Activated T-cell treated with anti-CD3 and anti-CD28 coated beads for 24 hours (primary cell): ENCODE measurements at regions not wholly inside any gene's neighbourhood (a gene's known extent, or its start where the extent isn't known, plus 50 kb on each side); places are given as distances from the start of the nearest gene placed in this dataset.

Source experiments
- DNase-seq: peaks from one replicate; pipeline ENCODE4 v3.0.0-alpha.2; 2020; ENCODE audit warnings: low read depth

DNA sequence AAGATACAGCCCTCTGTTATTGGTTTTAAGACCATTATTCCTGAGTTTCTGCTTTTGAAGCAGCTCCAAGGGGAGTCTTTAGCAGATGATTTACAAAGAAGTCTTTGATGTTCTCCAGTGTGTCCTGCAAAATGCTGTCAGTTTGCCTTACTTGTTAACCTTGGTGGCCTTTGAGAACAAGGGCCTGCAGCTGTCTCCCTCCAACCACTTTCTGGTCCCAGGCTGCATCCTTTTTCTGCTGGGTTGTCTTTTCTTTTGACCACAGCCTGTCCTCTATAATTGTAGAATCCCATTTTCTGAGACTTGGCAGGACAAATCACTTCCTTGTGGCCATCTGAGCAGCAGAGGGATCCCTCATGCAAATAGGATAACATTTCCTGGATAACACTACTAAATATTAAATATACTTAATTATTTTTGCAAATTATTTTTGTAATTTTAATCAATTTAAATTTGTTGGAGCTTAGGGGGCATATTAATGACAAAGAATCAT, 281.4 kb downstream of the DMRT2 start:
- no peak for DNase-seq

DNA sequence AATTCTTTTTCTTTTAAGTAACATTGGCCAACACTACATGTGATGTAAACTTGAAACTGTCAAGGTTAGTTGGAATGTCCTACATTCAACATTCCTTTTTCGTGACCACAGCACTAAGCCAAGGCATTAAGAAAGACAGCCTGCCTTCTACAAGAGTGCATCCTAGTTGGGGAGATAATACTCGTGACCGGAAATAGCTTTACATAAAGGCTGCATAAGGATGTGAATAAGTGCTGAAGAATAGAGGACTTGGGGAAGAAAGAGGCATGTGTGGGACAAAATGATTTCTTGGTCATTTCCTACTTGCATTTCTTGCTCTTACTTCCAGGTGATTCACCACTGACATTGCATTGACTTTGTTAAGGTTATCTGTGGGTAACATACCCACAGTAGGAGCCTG, 282.0 kb downstream of the DMRT2 start:
- DNase-seq, result no peak

DNA sequence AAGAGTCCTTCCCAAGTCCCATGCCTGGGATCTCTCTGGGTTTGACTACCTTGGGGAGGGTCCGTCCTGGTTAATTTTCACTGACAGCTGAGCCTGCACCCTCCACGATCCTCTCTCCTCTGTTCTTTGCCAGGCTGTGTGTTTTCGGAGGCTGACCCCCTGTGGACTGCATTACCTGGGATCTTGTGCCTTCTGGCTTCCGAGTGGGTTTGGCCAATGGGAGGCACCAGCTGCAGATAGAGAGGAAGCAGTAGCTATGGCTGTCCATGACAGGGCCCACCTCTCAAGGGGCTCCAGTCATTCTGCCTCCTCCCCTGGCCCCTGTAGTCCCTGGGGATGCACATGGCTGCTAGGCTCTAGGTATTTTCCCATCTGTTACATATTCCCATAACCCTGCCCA, 285.0 kb downstream of the DMRT2 start:
- DNase-seq, result no peak

DNA sequence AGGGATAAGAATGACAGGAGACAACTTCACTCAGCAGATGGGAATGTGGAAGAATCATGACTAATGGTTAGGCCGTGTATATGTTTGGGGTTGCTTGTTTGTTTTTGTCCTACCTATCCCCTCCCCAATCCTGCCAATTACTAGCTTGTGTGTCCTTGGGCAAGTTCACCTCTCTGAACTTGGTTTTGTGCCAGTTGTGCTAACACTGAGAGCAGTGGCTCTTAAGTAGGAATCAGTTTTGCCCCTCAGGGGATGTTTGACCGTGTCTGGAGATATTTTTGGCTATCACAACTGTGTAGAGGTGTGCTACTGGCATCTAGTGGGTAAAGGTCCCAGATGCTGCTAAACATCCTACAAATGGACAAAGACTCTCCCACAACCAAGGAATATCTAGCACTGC, 287.0 kb downstream of the DMRT2 start:
- DNase-seq, result no peak

DNA sequence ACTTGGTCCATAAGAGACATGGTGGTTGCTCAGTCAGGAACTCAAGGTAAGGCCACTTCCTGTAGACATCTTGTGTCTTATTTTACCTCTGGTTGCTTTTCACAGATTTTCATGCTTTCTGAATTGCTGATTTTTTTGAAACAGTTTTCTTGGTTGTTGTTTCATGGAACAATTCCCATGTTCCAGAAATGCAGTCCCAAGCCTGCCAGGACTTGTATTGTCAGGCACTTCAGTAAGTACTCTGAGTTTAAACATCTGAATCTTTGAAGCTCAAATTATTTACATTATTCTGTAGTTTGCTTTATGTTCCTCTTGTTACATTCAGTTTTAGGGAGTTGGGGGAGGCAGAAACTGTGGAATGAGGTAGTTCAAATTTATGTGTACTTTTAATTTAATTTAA, 290.2 kb downstream of the DMRT2 start:
- DNase-seq, result no peak

DNA sequence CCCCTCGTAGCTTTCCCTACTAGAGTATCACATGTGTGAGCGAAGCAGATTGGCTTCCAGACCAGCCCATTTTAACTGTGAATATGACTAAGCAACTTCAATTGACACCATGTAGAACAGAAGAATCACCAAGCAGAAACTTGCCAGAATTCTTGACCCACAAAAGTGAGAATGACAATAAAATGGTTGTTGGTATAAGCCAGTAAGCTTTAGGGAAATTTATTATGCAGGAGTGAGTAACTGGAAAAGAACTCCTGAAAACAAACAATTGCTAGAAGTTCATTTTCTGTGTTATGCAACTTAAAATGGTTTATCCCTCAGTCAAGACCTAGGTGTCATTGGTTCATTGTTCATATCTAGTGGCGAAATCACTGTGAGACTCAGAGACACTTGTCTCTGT, 303.1 kb downstream of the DMRT2 start:
- no peak for DNase-seq

DNA sequence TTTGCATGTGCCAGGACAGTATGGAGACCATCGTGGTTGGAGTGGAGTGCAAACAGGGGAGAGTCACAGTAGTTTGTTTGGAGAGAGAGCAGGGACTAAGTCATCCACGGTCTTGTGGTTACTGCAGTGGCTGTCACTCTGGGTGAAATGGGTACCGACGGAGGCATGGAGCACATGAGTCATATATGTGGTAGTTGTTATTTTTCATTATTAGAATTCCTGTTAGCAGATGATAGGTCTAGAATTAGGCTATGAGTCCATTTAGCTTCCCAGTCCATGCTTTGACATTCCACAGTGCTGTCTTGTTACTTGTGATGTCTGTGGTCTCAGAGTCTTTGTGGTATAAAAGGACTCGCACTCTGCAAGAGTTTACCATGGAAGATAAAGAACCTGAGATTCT, 303.9 kb downstream of the DMRT2 start:
- DNase-seq, result no peak

DNA sequence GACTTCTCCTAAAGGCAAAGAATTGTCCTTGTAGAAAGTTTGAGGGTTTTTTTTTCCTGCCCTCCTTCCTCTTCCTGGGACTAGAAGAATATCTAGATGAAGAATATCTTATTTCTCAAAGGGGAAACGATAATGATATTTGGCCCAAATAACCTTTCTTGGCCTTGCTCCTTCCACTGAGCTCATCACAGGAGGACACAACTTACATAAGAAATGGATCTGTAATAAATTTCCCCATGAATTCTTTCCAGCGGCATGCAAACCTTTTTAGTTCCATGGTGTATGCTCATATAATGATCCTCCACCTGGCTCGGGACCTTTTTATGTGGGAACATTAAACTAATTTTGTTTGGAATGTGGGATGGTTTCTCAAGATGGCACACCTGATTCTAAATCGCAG, 304.4 kb downstream of the DMRT2 start:
- no peak for DNase-seq

DNA sequence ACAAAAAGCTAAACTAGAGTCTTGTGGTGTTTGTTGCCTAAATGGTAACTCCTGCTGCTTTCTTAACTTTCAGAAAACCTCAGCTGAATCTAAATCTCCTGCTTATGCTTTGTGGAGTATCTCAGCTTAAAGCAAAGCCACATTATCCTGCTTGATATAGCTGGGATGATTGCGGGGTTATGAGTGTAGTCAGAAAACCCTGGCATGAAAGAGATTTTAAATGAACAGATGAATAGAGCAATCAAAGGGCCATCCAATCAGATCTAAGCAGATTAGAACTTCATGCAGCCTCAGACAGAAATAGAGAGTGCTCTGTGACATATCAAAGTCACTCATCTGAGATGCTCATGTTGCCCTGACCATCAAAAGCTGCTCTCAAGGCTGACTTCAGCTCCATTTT, 305.5 kb downstream of the DMRT2 start:
- no peak for DNase-seq

DNA sequence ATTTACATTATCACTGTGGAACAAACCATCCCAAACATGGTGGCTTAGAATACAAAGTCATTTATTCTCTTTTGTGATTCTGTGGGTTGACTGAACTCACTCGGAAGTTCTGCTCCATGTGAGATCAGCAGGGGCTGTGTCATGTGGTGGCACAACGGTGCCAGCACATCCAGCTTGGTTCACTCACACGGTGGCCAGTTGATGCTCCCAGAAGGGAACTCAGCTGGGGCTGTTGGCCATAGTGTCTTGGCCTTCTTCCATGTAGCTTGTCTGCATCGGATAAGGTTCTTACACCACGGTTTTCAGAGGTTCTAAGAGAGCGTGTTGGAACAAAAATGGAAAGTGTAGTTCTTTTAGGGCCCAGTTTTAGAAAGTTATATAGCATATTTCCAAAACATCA, 312.7 kb downstream of the DMRT2 start:
- DNase-seq, result no peak

DNA sequence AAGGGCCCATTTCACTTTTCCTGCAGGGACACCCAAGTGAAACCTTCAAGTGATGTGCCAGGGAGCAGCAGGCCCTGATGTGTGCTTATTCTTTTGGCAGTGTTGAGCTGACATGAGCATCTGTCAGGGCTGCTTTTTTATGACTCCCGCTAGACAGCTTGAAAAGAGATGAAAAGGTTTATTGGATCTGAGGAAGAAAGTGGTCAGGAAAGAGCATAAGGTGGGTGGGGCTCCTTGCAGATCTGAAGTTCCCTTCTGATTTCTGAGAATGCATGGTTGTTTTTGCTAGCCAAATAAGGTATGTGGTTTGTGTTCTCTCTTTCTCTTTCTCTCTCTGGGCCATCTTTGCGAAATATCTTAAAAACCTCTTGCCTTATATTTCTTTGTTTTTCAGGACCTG, 316.1 kb downstream of the DMRT2 start:
- DNase-seq, result no peak

DNA sequence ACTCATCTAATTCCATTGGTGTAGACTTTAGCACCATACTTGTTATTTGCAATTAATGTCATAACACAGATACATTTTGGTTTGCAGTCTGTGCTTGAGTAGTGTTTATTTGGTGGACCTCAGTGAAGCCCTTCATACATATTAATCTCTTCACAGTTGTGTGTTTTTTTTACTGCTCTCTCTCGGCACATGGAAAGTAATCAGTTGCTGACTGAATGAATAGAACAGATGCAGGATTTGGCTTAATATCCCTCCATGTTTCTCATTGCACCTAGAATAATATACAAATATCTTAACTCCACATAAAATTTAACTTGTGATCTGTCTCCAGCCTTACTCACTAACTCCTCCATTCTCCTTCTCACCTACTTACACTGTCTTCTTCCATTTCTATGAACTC, 319.1 kb downstream of the DMRT2 start:
- no peak for DNase-seq

DNA sequence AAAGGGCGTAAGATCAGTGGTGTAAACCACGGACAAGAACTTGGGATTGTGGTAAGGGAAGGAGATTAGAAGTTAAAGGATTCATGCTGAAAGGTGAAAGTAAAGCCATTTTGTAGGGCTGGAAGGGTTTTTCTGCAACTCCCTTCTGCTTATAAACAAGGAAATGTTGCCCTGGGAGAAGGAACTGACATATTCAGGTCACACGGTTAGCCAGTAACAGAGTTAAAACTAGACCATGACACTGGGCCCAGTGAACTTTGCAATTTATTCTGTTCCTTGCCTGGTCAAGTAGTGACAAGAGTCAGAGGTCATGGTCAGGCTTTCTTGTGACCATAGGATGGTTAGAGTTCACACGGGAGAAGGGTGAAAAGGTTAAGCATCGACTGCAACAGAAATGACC, 323.3 kb downstream of the DMRT2 start:
- no peak for DNase-seq

DNA sequence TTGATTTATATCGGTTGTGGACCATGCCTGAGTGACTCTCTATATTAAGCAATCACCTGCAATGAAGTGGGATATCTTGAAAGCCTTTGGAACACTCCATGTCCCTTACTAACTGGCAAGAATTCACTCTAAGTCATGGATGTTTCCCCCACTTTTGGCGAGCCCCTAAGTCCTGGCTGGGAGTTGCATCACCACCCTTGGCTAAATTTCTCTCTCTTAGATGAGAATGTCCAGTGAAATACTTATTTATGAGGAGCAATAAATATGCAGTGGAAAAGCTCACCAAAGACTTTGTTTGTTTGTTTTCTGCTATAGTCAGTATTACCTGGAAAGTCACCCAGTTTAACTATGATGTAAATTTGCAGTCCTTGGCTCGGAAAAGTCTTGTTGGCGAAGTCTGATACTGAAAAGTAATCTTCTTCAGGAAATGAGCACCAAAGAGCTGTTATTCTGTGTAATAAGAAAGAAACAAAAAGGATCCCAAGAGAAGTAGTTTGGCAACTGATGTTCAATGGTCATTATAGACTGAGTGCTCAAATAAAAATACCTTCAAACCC, 333.8 kb downstream of the DMRT2 start:
- DNase-seq, result no peak

DNA sequence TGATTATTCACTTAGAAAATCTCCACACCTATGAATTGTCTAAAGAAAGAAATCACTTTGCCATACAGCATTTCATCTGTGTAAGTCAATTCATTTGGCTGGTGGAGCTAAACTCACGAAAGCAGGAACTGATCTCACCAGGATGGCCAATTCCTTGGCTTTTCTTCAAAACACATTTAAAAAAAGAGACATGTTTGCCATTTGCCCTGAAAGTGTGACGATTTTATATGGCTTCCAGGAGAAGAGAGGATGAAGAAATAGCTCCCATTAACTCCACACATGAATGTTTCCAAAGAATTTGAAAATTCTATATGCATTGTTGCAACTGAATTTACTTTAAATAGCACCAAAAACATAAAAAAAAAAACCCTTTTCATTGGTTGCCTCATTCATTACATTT, 334.7 kb downstream of the DMRT2 start:
- DNase-seq, result no peak

DNA sequence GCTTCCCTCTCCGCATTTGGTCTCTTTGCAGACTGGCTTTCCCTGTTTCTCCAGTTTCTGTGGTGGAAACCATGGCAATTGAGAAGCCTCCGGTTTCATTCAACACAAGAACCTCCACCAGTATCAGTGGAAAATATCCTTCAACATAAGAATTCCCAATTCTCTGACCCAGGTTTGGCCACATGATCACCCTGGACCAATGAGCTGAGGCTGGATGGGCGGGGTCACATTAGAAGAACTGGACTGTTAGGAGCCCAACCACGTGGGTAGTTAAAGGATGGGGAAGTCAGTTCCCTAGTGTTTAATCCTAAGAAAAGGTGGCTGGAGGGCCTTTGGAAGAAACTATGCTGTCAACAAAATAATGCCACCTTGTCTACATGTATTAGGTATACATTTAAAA, 336.3 kb downstream of the DMRT2 start:
- no peak for DNase-seq

DNA sequence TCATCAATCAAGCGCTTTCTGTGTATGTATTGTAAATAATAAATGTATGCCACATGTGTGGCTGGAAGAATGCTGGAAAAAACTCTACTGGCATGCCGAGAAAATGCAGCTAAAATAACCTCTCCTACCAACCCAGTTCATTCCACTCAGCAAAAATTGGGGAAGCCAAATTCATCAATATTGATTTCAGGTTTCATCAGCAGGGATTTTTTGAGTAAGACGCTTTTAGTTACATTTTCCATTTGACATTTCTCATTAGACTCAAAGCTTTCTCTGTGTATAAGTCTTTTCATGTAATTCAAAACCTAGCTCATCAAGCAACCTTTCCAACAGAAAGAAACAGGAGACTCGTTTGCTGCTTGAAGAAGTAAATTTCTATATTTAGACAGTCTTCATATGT, 338.1 kb downstream of the DMRT2 start:
- no peak for DNase-seq

DNA sequence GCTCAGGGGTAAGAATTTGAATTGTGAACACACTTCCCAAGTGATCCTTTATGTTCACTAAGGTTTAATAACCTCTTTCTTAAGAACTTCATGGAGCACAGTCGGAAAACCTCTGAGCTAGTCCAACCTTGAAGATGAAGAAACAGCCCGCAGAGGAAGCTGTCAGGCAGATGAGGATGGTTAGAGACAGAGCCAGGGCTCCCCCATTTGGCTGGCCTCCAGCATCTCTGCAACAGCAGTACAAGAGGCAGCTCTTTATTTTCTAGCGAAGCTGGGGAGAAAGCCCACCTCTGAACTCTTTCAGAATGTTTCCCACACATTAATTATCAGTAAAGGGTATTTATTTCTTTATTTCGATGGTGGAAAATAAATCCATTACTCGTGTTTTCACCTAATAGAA, 350.8 kb downstream of the DMRT2 start:
- no peak for DNase-seq

DNA sequence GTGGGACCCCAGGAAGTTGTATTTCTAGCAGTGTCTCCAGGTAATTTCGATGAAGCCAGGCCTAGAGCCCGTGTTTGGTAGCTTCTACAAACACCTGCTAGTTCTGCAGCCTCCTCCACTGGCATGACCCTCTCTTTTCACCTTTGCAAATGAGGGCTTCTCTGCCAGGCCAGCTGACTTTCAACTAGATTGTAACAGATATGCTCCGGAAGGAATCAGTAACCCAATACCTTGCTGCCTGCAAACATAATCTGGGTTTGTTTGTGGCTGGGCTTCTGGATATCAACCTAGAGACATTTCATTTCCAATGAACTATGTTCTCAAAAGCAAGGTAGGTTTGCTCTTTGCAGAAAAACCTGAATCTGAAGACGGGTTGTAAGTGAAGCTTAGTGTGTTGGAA, 354.8 kb downstream of the DMRT2 start:
- no peak for DNase-seq

DNA sequence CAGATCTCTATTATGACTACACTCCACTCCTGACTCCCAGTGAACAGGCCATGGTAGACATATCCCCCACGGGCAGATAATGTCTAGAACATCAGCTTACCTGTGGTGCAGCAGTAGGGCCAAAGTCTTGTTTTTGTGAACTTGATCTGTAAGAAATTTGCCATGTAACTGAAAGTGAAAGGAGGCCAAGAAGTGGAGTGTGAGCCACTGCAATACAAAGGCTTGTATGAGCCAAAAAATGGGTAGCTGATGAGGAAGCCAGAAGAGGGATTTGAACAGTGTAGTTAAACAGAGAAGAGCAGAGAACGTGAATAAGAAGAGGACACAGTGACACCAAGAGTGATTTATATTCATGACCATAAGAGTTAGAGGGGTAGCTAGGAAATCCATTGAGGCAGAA, 361.7 kb downstream of the DMRT2 start:
- no peak for DNase-seq

DNA sequence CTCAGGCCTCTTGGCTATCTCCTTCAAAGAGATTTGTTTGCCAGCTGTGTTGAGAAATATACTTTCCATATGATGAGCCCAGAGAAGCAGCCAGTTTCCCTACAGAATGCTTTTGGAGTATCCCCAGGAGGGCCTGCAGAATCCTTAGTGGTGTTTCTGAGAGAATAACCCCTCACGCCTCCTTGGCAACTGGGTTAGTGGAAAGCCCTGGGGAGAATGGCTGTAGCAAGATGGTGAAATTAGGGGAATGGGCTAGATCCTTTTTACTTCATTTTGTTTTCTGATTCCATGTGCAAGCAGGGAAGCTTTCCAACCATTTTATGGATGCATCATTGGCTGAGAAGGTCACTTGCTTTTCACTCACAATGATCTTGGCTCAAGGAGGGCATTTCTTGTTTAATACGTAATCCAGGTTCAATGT, 364.6 kb downstream of the DMRT2 start:
- DNase-seq, result no peak

DNA sequence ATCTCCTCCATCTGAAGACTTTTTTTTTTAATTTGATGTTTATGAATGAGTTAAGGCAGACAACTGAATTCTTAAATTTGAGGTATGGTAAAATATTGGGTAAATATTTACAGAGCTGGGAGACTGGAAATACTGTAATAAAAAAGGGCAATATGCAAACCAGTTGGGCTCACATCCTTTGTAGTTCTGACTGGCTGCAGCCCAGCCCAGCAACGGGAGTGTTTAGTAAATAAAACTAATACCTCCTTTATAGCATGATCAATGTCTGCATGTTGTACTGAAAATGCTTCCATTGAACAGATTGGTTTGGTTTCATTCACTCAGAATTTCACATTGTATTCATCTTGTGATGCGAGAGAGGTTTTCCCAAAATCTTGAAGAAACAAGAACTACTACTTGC, 365.0 kb downstream of the DMRT2 start:
- DNase-seq, result no peak

DNA sequence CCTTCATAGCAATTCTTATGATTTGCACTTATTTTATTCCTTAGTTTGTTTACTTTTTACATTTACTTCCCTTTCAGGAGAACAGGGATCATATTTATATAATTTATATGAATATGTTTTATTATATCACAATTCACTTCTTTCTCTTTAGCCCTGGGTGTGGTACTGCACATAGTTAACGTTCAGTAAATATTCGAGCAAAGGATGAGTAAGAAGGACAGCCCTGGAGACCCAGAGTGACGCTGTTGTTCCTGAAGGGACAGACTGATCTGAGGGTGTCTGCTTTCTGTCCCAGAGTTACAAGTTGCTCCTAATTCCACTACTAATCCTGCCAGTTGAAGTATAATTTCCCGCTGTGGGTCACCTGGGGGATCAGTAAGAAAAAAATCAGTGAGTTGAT, 366.1 kb downstream of the DMRT2 start:
- no peak for DNase-seq

DNA sequence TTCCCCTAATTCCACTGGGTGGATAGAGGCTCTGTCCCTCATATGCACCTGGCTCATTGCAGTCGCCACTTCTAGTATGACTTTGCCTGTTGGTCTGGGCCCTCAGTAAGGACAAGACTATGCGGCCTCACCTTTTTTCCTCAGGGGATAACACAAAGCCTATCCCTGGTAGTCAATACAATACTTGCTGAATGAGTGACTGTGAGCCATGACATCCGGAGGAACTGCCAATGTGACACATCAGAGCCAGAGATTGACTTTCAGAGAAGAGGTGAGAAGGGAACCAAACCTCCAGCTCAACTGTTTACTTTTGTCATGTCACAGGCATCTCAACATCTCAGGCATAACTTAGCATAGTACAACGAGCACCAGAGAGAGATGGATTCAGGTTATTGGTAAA, 371.3 kb downstream of the DMRT2 start:
- no peak for DNase-seq

DNA sequence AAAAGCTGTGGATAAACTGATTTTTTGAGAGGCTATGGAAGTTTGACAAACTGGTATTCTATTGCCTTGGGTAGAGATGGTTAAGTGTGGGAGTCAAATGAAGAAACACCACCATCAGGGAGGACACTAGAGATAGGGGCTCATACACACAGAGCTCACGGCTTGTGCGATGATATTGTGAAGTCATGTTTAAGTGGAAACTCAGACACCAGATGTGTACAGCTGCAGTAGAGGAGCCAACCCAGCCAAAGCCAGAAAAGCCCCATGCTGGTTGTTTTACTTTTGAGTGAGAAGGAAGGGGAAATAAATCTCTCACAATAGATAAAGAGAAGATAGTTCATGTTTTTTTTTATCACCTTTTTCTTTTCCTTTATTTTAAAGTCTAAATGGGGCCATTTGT, 377.7 kb downstream of the DMRT2 start:
- no peak for DNase-seq
